ENCODE measurements at regions not wholly inside any gene's neighbourhood (a gene's known extent, or its start where the extent isn't known, plus 50 kb on each side); places are given as distances from the start of the nearest gene placed in this dataset.

DNA sequence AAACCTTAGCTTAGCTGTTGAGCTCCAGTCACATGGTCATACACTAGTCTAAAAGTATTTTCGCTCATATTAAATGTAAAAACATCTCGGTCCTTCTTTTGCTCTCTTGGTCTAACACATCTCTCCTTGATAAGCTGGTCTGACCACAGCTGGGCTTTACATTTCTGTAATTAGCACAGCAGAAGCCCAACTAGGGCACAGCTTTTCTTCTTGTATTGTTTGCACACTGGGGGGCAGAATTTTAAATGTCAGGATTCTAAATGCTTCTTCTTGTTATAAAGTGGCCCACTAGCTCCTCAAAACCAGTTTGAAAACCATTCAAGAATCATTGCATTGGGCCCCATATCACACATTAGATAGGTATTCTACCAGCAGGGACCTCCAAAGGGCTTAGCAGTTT lies 289.1 kb upstream of the PKN2 start:
- H2AK5ac ChIP-seq (ENCODE audit: low read length, severe bottlenecking) = no peak overlapping the region
- no peak for DNase-seq
- H4K91ac ChIP-seq (ENCODE audit: low read length) = no peak overlapping the region
- H3K79me1 ChIP-seq (replicated peaks; ENCODE audit: low read length, poor library complexity, severe bottlenecking) = no peaks in the 10 kb centered on the region
- H4K8ac ChIP-seq (ENCODE audit: low read length) = no peak overlapping the region
- no peak overlapping the region for H3K14ac ChIP-seq (ENCODE audit: low read length in 2 of 2)
- H3K36me3 ChIP-seq (ENCODE audit: control insufficient read depth in 1 of 2, insufficient read depth in 2 of 2, low read depth in 1 of 2, low read length in 2 of 2) = no peaks in the 10 kb centered on the region
- H3K4me2 ChIP-seq (ENCODE audit: low read length, poor library complexity, severe bottlenecking) = no peak overlapping the region
- no peaks in the 10 kb centered on the region for H3K4me1 ChIP-seq (ENCODE audit: control insufficient read depth, insufficient read depth, low read depth, low read length)
- H3K27ac ChIP-seq (ENCODE audit: low read length, poor library complexity, severe bottlenecking) = no peak overlapping the region
- H2AFZ ChIP-seq (ENCODE audit: low read depth, low read length) = no peak overlapping the region
- no peak overlapping the region for H3K4ac ChIP-seq (ENCODE audit: low read depth in 1 of 2, low read length in 2 of 2)
- H2BK15ac ChIP-seq (ENCODE audit: low read depth, poor library complexity, severe bottlenecking) = no peak overlapping the region
- peaks cover 10% of the 10 kb centered on the region for H3K9me3 ChIP-seq (ENCODE audit: control insufficient read depth, low read length)
- H3K9ac ChIP-seq (ENCODE audit: low read length) = no peak overlapping the region
- H3K4me3 ChIP-seq (ENCODE audit: insufficient read depth in 1 of 2, low read depth in 1 of 2, low read length in 2 of 2) = no peak overlapping the region
- no peaks in the 10 kb centered on the region for H3K27me3 ChIP-seq (ENCODE audit: control insufficient read depth in 1 of 2, insufficient read depth in 1 of 2, low read length in 2 of 2)
- H3K18ac ChIP-seq (ENCODE audit: low read depth in 1 of 2, low read length in 2 of 2) = no peak overlapping the region
- 100% methylated on average over 1 of the region's 2 CpGs for WGBS
- H2BK12ac ChIP-seq (ENCODE audit: low read length in 2 of 2) = no peak overlapping the region
- no peak overlapping the region for H2BK5ac ChIP-seq (ENCODE audit: low read depth, low read length, poor library complexity, severe bottlenecking)
- H3K23ac ChIP-seq (ENCODE audit: low read length in 2 of 2) = no peak overlapping the region
- no peak overlapping the region for H2BK120ac ChIP-seq (ENCODE audit: low read depth, low read length)

DNA sequence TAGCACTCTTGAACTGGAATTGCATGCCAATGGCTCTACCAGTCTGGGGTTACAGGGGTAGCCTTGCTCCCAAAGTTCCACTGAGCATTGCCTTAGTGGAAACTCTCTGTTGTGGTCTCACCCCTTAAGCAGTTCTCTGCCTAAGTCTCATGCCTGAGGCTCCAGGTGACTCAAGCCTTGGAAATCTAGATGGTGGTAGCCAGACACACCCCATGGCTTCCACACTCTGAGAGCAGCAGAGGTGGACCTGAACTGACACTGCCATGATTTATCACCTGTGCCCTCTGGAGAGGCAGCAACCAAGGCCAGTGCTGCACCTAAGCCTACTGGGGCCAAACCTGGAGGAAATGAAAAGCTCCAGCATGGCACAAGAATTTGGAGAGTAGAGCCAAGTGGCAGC lies 285.7 kb upstream of the PKN2 start:
- H3K79me1 ChIP-seq (replicated peaks; ENCODE audit: low read length, poor library complexity, severe bottlenecking) = no peaks in the 10 kb centered on the region
- no peak overlapping the region for H2BK15ac ChIP-seq (ENCODE audit: low read depth, poor library complexity, severe bottlenecking)
- peaks cover 10% of the 10 kb centered on the region for H3K9me3 ChIP-seq (ENCODE audit: control insufficient read depth, low read length)
- no peaks in the 10 kb centered on the region for H3K36me3 ChIP-seq (ENCODE audit: control insufficient read depth in 1 of 2, insufficient read depth in 2 of 2, low read depth in 1 of 2, low read length in 2 of 2)
- no peak overlapping the region for H2BK5ac ChIP-seq (ENCODE audit: low read depth, low read length, poor library complexity, severe bottlenecking)
- H4K8ac ChIP-seq (ENCODE audit: low read length) = no peak overlapping the region
- H3K27ac ChIP-seq (ENCODE audit: low read length, poor library complexity, severe bottlenecking) = no peak overlapping the region
- no peak for DNase-seq
- no peak overlapping the region for H3K23ac ChIP-seq (ENCODE audit: low read length in 2 of 2)
- H4K91ac ChIP-seq (ENCODE audit: low read length) = no peak overlapping the region
- no peak overlapping the region for H3K14ac ChIP-seq (ENCODE audit: low read length in 2 of 2)
- H3K18ac ChIP-seq (ENCODE audit: low read depth in 1 of 2, low read length in 2 of 2) = no peak overlapping the region
- H3K9ac ChIP-seq (ENCODE audit: low read length) = no peak overlapping the region
- H3K4me1 ChIP-seq (ENCODE audit: control insufficient read depth, insufficient read depth, low read depth, low read length) = no peaks in the 10 kb centered on the region
- H2BK12ac ChIP-seq (ENCODE audit: low read length in 2 of 2) = no peak overlapping the region
- no peak overlapping the region for H3K4me3 ChIP-seq (ENCODE audit: insufficient read depth in 1 of 2, low read depth in 1 of 2, low read length in 2 of 2)
- no peak overlapping the region for H2AFZ ChIP-seq (ENCODE audit: low read depth, low read length)
- no peak overlapping the region for H2BK120ac ChIP-seq (ENCODE audit: low read depth, low read length)
- no peaks in the 10 kb centered on the region for H3K27me3 ChIP-seq (ENCODE audit: control insufficient read depth in 1 of 2, insufficient read depth in 1 of 2, low read length in 2 of 2)
- no peak overlapping the region for H2AK5ac ChIP-seq (ENCODE audit: low read length, severe bottlenecking)
- H3K4ac ChIP-seq (ENCODE audit: low read depth in 1 of 2, low read length in 2 of 2) = no peak overlapping the region
- no peak overlapping the region for H3K4me2 ChIP-seq (ENCODE audit: low read length, poor library complexity, severe bottlenecking)

DNA sequence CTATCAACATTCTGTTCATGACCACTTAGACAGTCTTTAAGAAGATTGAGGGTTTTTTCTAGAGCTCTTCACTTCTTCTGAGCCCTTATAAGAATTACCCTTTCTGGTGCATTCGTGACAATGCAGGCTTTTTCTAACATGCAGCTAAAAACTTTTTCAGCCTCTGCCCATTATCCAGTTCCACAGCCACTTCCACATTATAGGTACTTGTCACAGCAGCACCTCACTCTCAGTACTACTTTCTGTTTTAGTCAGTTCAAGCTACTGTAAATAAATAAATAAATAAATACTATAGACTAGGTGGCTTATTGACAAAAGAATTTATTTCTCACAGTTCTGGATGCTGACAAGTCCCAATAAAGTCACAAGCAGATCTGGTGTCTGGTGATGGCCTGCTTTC lies 284.4 kb upstream of the PKN2 start:
- Histone ChIP-seq H4K91ac (ENCODE audit: low read length) (no peak overlapping the region), H3K36me3 (ENCODE audit: control insufficient read depth in 1 of 2, insufficient read depth in 2 of 2, low read depth in 1 of 2, low read length in 2 of 2) (no peaks in the 10 kb centered on the region), H3K23ac (ENCODE audit: low read length in 2 of 2) (no peak overlapping the region), H3K27me3 (ENCODE audit: control insufficient read depth in 1 of 2, insufficient read depth in 1 of 2, low read length in 2 of 2) (no peaks in the 10 kb centered on the region), H3K9me3 (ENCODE audit: control insufficient read depth, low read length) (peaks cover 10% of the 10 kb centered on the region), H3K4me2 (ENCODE audit: low read length, poor library complexity, severe bottlenecking) (no peak overlapping the region), H2BK5ac (ENCODE audit: low read depth, low read length, poor library complexity, severe bottlenecking) (no peak overlapping the region), H2AFZ (ENCODE audit: low read depth, low read length) (no peak overlapping the region), H3K9ac (ENCODE audit: low read length) (no peak overlapping the region), H3K4ac (ENCODE audit: low read depth in 1 of 2, low read length in 2 of 2) (no peak overlapping the region), H2BK12ac (ENCODE audit: low read length in 2 of 2) (no peak overlapping the region), H4K8ac (ENCODE audit: low read length) (no peak overlapping the region), H3K14ac (ENCODE audit: low read length in 2 of 2) (no peak overlapping the region), H3K27ac (ENCODE audit: low read length, poor library complexity, severe bottlenecking) (no peak overlapping the region), H2AK5ac (ENCODE audit: low read length, severe bottlenecking) (no peak overlapping the region), H2BK120ac (ENCODE audit: low read depth, low read length) (no peak overlapping the region), H3K18ac (ENCODE audit: low read depth in 1 of 2, low read length in 2 of 2) (no peak overlapping the region), H3K4me1 (ENCODE audit: control insufficient read depth, insufficient read depth, low read depth, low read length) (no peaks in the 10 kb centered on the region), H2BK15ac (ENCODE audit: low read depth, poor library complexity, severe bottlenecking) (no peak overlapping the region), H3K4me3 (ENCODE audit: insufficient read depth in 1 of 2, low read depth in 1 of 2, low read length in 2 of 2) (no peak overlapping the region), H3K79me1 (replicated peaks; ENCODE audit: low read length, poor library complexity, severe bottlenecking) (no peaks in the 10 kb centered on the region)
- 87% methylated on average over 1 of the region's 1 CpG for WGBS
- no peak for DNase-seq

DNA sequence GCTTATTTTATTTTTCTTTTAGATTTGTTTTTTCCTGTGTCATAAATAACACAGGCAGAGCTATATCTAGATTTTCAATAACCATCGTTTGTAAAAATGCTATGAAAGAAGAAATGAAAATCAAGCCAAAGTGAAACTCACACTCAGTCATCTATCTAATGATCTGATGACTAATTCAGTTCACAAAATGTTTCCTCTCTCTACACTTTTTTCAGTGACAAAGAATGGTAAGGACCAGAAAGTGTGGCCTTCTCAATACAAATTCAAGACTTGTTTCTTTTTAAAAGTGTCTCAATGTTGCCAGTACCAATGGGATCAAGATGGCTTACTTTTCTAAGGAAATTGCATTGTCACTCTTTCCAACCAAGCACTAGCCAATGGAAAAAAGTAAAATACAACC lies 282.8 kb upstream of the PKN2 start:
- Histone ChIP-seq H4K8ac (ENCODE audit: low read length) (no peak overlapping the region), H2BK120ac (ENCODE audit: low read depth, low read length) (no peak overlapping the region), H4K91ac (ENCODE audit: low read length) (no peak overlapping the region), H2AK5ac (ENCODE audit: low read length, severe bottlenecking) (no peak overlapping the region), H3K27ac (ENCODE audit: low read length, poor library complexity, severe bottlenecking) (no peak overlapping the region), H3K27me3 (ENCODE audit: control insufficient read depth in 1 of 2, insufficient read depth in 1 of 2, low read length in 2 of 2) (no peaks in the 10 kb centered on the region), H3K23ac (ENCODE audit: low read length in 2 of 2) (no peak overlapping the region), H3K9me3 (ENCODE audit: control insufficient read depth, low read length) (peaks cover 10% of the 10 kb centered on the region), H3K9ac (ENCODE audit: low read length) (no peak overlapping the region), H3K4me1 (ENCODE audit: control insufficient read depth, insufficient read depth, low read depth, low read length) (no peaks in the 10 kb centered on the region), H2BK15ac (ENCODE audit: low read depth, poor library complexity, severe bottlenecking) (no peak overlapping the region), H2BK5ac (ENCODE audit: low read depth, low read length, poor library complexity, severe bottlenecking) (no peak overlapping the region), H3K79me1 (replicated peaks; ENCODE audit: low read length, poor library complexity, severe bottlenecking) (no peaks in the 10 kb centered on the region), H3K36me3 (ENCODE audit: control insufficient read depth in 1 of 2, insufficient read depth in 2 of 2, low read depth in 1 of 2, low read length in 2 of 2) (no peaks in the 10 kb centered on the region), H3K4ac (ENCODE audit: low read depth in 1 of 2, low read length in 2 of 2) (no peak overlapping the region), H2AFZ (ENCODE audit: low read depth, low read length) (no peak overlapping the region), H2BK12ac (ENCODE audit: low read length in 2 of 2) (no peak overlapping the region), H3K4me2 (ENCODE audit: low read length, poor library complexity, severe bottlenecking) (no peak overlapping the region), H3K4me3 (ENCODE audit: insufficient read depth in 1 of 2, low read depth in 1 of 2, low read length in 2 of 2) (no peak overlapping the region), H3K18ac (ENCODE audit: low read depth in 1 of 2, low read length in 2 of 2) (no peak overlapping the region), H3K14ac (ENCODE audit: low read length in 2 of 2) (no peak overlapping the region)
- WGBS = 100% methylated on average over 1 of the region's 1 CpG
- no peak for DNase-seq
